H1 (cell line): ENCODE measurements at regions not wholly inside any gene's neighbourhood (a gene's known extent, or its start where the extent isn't known, plus 50 kb on each side); places are given as distances from the start of the nearest gene placed in this dataset.

ENCODE experiments used
- CTCF ChIA-PET: fragments of 300-600 bp; sonication (Branson Sonifier 250); formaldehyde crosslinking; loops from one replicate; lab custom pipeline; 2021; ENCODE audit not compliant: partially characterized antibody; lab: Charles Lee
- POLR2A ChIA-PET: fragments of 300-600 bp; sonication (Branson Sonifier 250); formaldehyde crosslinking; loops from one replicate; lab custom pipeline; 2021; ENCODE audit warnings: inconsistent platforms; ENCODE audit not compliant: partially characterized antibody; lab: Charles Lee
- DNase-seq, 2 experiments: peaks; one replicate each; pipeline versions ENCODE4 v3.0.0 to v3.0.0-alpha.2; 2010 to 2022; ENCODE audit warnings: low spot score in 2 of 2, low read depth in 1 of 2, mixed read lengths in 1 of 2
- FAIRE-seq: peaks from 2 replicates; lab custom pipeline; 2011; peaks lifted over from hg19 to GRCh38; lab: Jason Lieb, UNC
- H2AFZ ChIP-seq: 2 replicates; pipeline ENCODE4 v1.8.1; 2012; ENCODE audit warnings: low read length, inconsistent platforms
- H2AK5ac ChIP-seq: 2 replicates; pipeline ENCODE4 v1.6.1; 2013; ENCODE audit warnings: low read depth, low read length
- H2BK120ac ChIP-seq: replicated peaks from 2 replicates; pipeline ENCODE3; 2013; ENCODE audit warnings: low read depth, low read length, inconsistent platforms
- H2BK12ac ChIP-seq: 2 replicates; pipeline ENCODE4 v1.6.1; 2013; ENCODE audit warnings: low read depth, low read length
- H2BK15ac ChIP-seq: 2 replicates; pipeline ENCODE4 v1.6.1; 2013; ENCODE audit warnings: low read length
- H2BK20ac ChIP-seq: 2 replicates; pipeline ENCODE4 v1.6.1; 2013; ENCODE audit warnings: low read length
- H2BK5ac ChIP-seq: 2 replicates; pipeline ENCODE4 v1.6.1; 2013; ENCODE audit warnings: low read depth, low read length
- H3K14ac ChIP-seq: 2 replicates; pipeline ENCODE4 v1.6.1; 2013; ENCODE audit warnings: inconsistent platforms; ENCODE audit not compliant: insufficient read length
- H3K18ac ChIP-seq: 2 replicates; pipeline ENCODE4 v1.6.1; 2013; ENCODE audit warnings: low read length; ENCODE audit errors: extremely low read depth
- H3K23ac ChIP-seq: 2 replicates; pipeline ENCODE4 v1.6.1; 2013; ENCODE audit warnings: inconsistent platforms; ENCODE audit not compliant: insufficient read length
- H3K23me2 ChIP-seq: 2 replicates; pipeline ENCODE4 v1.6.1; 2013; ENCODE audit warnings: low read depth, low read length
- H3K27ac ChIP-seq: 2 replicates; pipeline ENCODE4 v1.6.1; 2011; ENCODE audit warnings: low read depth, low read length, inconsistent platforms
- H3K27me3 ChIP-seq, 4 experiments: replicated peaks in 1 of 4; 1 replicate in 1 of 4; 2 replicates in 3 of 4; pipeline versions ENCODE4 v1.6.1 to v1.8.1; 2011 to 2013; ENCODE audit warnings: low read length in 3 of 4, mild to moderate bottlenecking in 3 of 4, inconsistent platforms in 2 of 4, mixed read lengths in 2 of 4, moderate library complexity in 1 of 4; ENCODE audit not compliant: control insufficient read depth in 3 of 4, insufficient read depth in 3 of 4; ENCODE audit errors: extremely low read depth in 1 of 4
- H3K36me3 ChIP-seq, 4 experiments: 2 replicates each; pipeline versions ENCODE4 v1.6.1 to v1.8.1; 2011 to 2013; ENCODE audit warnings: mild to moderate bottlenecking in 4 of 4, low read length in 3 of 4, moderate library complexity in 2 of 4, control low read depth in 1 of 4, inconsistent platforms in 1 of 4; ENCODE audit not compliant: insufficient read depth in 4 of 4, control insufficient read depth in 2 of 4
- H3K4ac ChIP-seq: replicated peaks from 2 replicates; pipeline ENCODE3; 2013; ENCODE audit warnings: low read length, low read depth, mixed read lengths, inconsistent platforms; ENCODE audit not compliant: insufficient read length
- H3K4me1 ChIP-seq, 4 experiments: replicated peaks in 1 of 4; 1 replicate in 1 of 4; 2 replicates in 3 of 4; pipeline versions ENCODE4 v1.6.1 to v1.8.1; 2011 to 2013; ENCODE audit warnings: low read length in 3 of 4, inconsistent platforms in 2 of 4, mixed read lengths in 1 of 4; ENCODE audit not compliant: insufficient read depth in 4 of 4, control insufficient read depth in 3 of 4
- H3K4me2 ChIP-seq, 2 experiments: 2 replicates each; pipeline versions ENCODE4 v1.6.1 to v1.8.1; 2011 to 2013; ENCODE audit warnings: low read depth in 2 of 2, low read length in 2 of 2, control low read depth in 1 of 2, inconsistent platforms in 1 of 2, mild to moderate bottlenecking in 1 of 2; ENCODE audit not compliant: insufficient read depth in 1 of 2
- H3K4me3 ChIP-seq, 4 experiments: fragments of 200-600, 300-600 bp in 1 of 4; sonication (generic), shearing (Covaris generic), sonication (Bioruptor Twin) in 1 of 4; 2 replicates each; pipeline versions ENCODE4 v1.5.1 to v1.8.1; 2011 to 2016; ENCODE audit warnings: low read length in 4 of 4, low read depth in 3 of 4, control low read depth in 2 of 4, inconsistent platforms in 2 of 4, mild to moderate bottlenecking in 2 of 4, mixed read lengths in 1 of 4, moderate library complexity in 1 of 4; ENCODE audit not compliant: insufficient read depth in 2 of 4; ENCODE audit errors: extremely low read depth in 1 of 4
- H3K56ac ChIP-seq: replicated peaks from 2 replicates; pipeline ENCODE3; 2013; ENCODE audit warnings: low read depth, mild to moderate bottlenecking, mixed read lengths, low read length, inconsistent platforms; ENCODE audit not compliant: insufficient read length
- H3K79me1 ChIP-seq: 2 replicates; pipeline ENCODE4 v1.6.1; 2013; ENCODE audit warnings: low read depth, low read length, control low read depth
- H3K79me2 ChIP-seq, 2 experiments: 2 replicates each; pipeline versions ENCODE4 v1.6.1 to v1.8.1; 2012 to 2013; ENCODE audit warnings: low read length in 2 of 2, mild to moderate bottlenecking in 2 of 2, inconsistent platforms in 1 of 2; ENCODE audit not compliant: insufficient read depth in 2 of 2, control insufficient read depth in 1 of 2
- H3K9ac ChIP-seq, 4 experiments: replicated peaks in 1 of 4; 1 replicate in 1 of 4; 2 replicates in 3 of 4; pipeline versions ENCODE4 v1.6.1 to v1.8.1; 2011 to 2013; ENCODE audit warnings: low read depth in 3 of 4, low read length in 3 of 4, control low read depth in 2 of 4, mild to moderate bottlenecking in 2 of 4, moderate library complexity in 2 of 4, inconsistent platforms in 1 of 4; ENCODE audit errors: extremely low read depth in 1 of 4
- H3K9me3 ChIP-seq, 2 experiments: 2 replicates each; pipeline versions ENCODE4 v1.6.1 to v1.8.1; 2012 to 2013; ENCODE audit warnings: mild to moderate bottlenecking in 2 of 2, moderate library complexity in 2 of 2, control low read depth in 1 of 2, inconsistent platforms in 1 of 2, low read depth in 1 of 2, low read length in 1 of 2, mixed read lengths in 1 of 2; ENCODE audit not compliant: insufficient read depth in 2 of 2
- H4K20me1 ChIP-seq, 2 experiments: replicated peaks in 1 of 2; 2 replicates each; pipeline versions ENCODE3 to v1.8.1; 2011 to 2013; ENCODE audit warnings: inconsistent platforms in 2 of 2, low read length in 2 of 2, mild to moderate bottlenecking in 1 of 2; ENCODE audit not compliant: insufficient read depth in 2 of 2, control insufficient read depth in 1 of 2
- H4K5ac ChIP-seq: 2 replicates; pipeline ENCODE4 v1.6.1; 2013; ENCODE audit warnings: low read length, low read depth, mixed read lengths, inconsistent platforms; ENCODE audit not compliant: insufficient read length
- H4K8ac ChIP-seq: 2 replicates; pipeline ENCODE4 v1.8.0; 2013; ENCODE audit warnings: mild to moderate bottlenecking, moderate library complexity, low read length, inconsistent platforms; ENCODE audit not compliant: insufficient read depth; ENCODE audit errors: extremely low read depth
- H4K91ac ChIP-seq: replicated peaks from 2 replicates; pipeline ENCODE3; 2013; ENCODE audit warnings: low read length, mixed read lengths, inconsistent platforms; ENCODE audit not compliant: insufficient read length
- ATF3 ChIP-seq: IDR thresholded peaks from 2 replicates; pipeline ENCODE4 v1.6.1; 2011; ENCODE audit warnings: low read depth, mild to moderate bottlenecking, low read length; ENCODE audit not compliant: insufficient read depth
- JUND ChIP-seq: IDR thresholded peaks from 2 replicates; pipeline ENCODE4 v1.6.1; 2011; ENCODE audit warnings: mild to moderate bottlenecking, improper control_type of control experiment, low read length
- NRF1 ChIP-seq: IDR thresholded peaks from 2 replicates; pipeline ENCODE4 v1.6.1; 2011; ENCODE audit warnings: mild to moderate bottlenecking, low read depth, low read length, improper control_type of control experiment
- RBBP5 ChIP-seq: IDR thresholded peaks from 2 replicates; pipeline ENCODE4 v1.7.1; 2012; ENCODE audit warnings: low read depth, mild to moderate bottlenecking, inconsistent platforms, low read length, moderate library complexity, borderline replicate concordance
- TCF12 ChIP-seq: IDR thresholded peaks from 2 replicates; pipeline ENCODE4 v1.6.1; 2011; ENCODE audit warnings: low read depth, mild to moderate bottlenecking, low read length
- WGBS, 2 experiments: shearing (Covaris generic) in 1 of 2; methylation state at CpG; one replicate each; pipeline versions ENCODE4 v1.1.6 to v1.1.7; 2013 to 2015; ENCODE audit warnings: low lambda C conversion rate in 2 of 2, mixed read lengths in 2 of 2, inconsistent platforms in 1 of 2, low coverage in 1 of 2, missing lambda C conversion rate in 1 of 2; ENCODE audit not compliant: insufficient replicate concordance in 2 of 2, insufficient coverage in 1 of 2, insufficient read length in 1 of 2; ENCODE audit errors: extremely low coverage in 1 of 2, missing lambda C conversion rate in 1 of 2; 5-methylcytosine and 5-hydroxymethylcytosine counted together

GRCh38 chr10:31669357-31669756 lies 259.3 kb downstream of the ARHGAP12 start:
- Histone ChIP-seq H2BK120ac (no peak overlapping the region), H2AFZ (no peak overlapping the region), H2BK5ac (no peak overlapping the region), H2BK12ac (no peak overlapping the region), H3K79me1 (no peaks in the 10 kb centered on the region), H2BK20ac (no peak overlapping the region), H3K4me3 (no peak overlapping the region), H3K79me2 (no peaks in the 10 kb centered on the region), H2AK5ac (no peak overlapping the region), H3K4me2 (no peak overlapping the region), H3K27me3 (no peaks in the 10 kb centered on the region), H3K9me3 (0 out of 4 replicates have a peak, but pooled peaks cover 0 to 4% of the 10 kb centered on the region in 2 experiments), H3K23me2 (no peaks in the 10 kb centered on the region), H3K36me3 (no peaks in the 10 kb centered on the region), H3K27ac (no peak overlapping the region), H4K5ac (no peak overlapping the region), H3K4ac (no peak overlapping the region), H3K23ac (no peak overlapping the region), H3K18ac (no peak overlapping the region), H3K4me1 (peaks cover 6 to 20% (median 10%) of the 10 kb centered on the region in 4 experiments; a peak in 5 of 7 replicates), H3K14ac (no peak overlapping the region), H2BK15ac (no peak overlapping the region), H4K8ac (no peak overlapping the region), H3K56ac (no peak overlapping the region), H4K91ac (no peak overlapping the region), H3K9ac (no peak overlapping the region), H4K20me1 (no peaks in the 10 kb centered on the region)
- CTCF ChIA-PET: no interaction called here
- DNase-seq: no peak
- POLR2A ChIA-PET: no interaction called here
- 100% methylated on average over 1 of the region's 1 CpG; no CpG with 5 or more reads in 1 of the 2 experiments for WGBS, 2 experiments
- no peak for FAIRE-seq
- TF ChIP-seq RBBP5: no peak
- TF ChIP-seq ATF3: no peak
- no peak for TF ChIP-seq JUND
- TF ChIP-seq TCF12: no peak
- TF ChIP-seq NRF1: no peak
